OCI-LY7 (cell line): ENCODE measurements at regions not wholly inside any gene's neighbourhood (a gene's known extent, or its start where the extent isn't known, plus 50 kb on each side); places are given as distances from the start of the nearest gene placed in this dataset.

Experiments
- BruUV-seq: library from RNA; stranded (reverse); fragments of 400-500 nt; replicated peaks from 2 replicates; lab custom pipeline; 2021; lab: Mats Ljungman, UMichigan
- CTCF ChIA-PET: fragments of 300-600 bp; sonication (Branson Sonifier 250); formaldehyde crosslinking; loops from one replicate; lab custom pipeline; 2022; ENCODE audit warnings: antibody characterized with exemption; ENCODE audit not compliant: unreplicated experiment; lab: Charles Lee
- POLR2A ChIA-PET: fragments of 300-600 bp; sonication (Branson Sonifier 250); formaldehyde crosslinking; loops from one replicate; lab custom pipeline; 2022; ENCODE audit warnings: antibody characterized with exemption; lab: Charles Lee
- DNase-seq: peaks from one replicate; pipeline ENCODE4 v3.0.0-alpha.2; 2015; ENCODE audit warnings: low spot score
- H2AFZ ChIP-seq: fragments of 200-600 bp; sonication (generic), shearing (Covaris generic); 2 replicates; pipeline ENCODE4 v1.6.1; 2014; ENCODE audit warnings: mild to moderate bottlenecking, antibody characterized with exemption, low read length, moderate library complexity
- H3K27ac ChIP-seq: fragments of 200-600 bp; sonication (generic); 2 replicates; pipeline ENCODE4 v1.5.1; 2014; ENCODE audit warnings: mixed run types, low read depth, mild to moderate bottlenecking, moderate library complexity, low read length, inconsistent platforms; ENCODE audit not compliant: poor library complexity, severe bottlenecking
- H3K36me3 ChIP-seq: fragments of 200-600 bp; sonication (generic); 2 replicates; pipeline ENCODE4 v1.6.1; 2014; ENCODE audit warnings: mild to moderate bottlenecking, antibody characterized with exemption, low read length, moderate library complexity, mixed read lengths; ENCODE audit not compliant: insufficient read depth
- H3K4me1 ChIP-seq: fragments of 200-600 bp; sonication (generic); 2 replicates; pipeline ENCODE4 v1.5.1; 2014; ENCODE audit warnings: mild to moderate bottlenecking, low read length; ENCODE audit not compliant: insufficient read depth, poor library complexity, severe bottlenecking
- H3K4me2 ChIP-seq: fragments of 200-600 bp; sonication (generic); 2 replicates; pipeline ENCODE4 v1.6.1; 2014; ENCODE audit warnings: mild to moderate bottlenecking, low read length
- H3K4me3 ChIP-seq: fragments of 200-600 bp; sonication (generic); 2 replicates; pipeline ENCODE4 v1.5.1; 2014; ENCODE audit warnings: mild to moderate bottlenecking, low read depth, low read length; ENCODE audit not compliant: poor library complexity, severe bottlenecking
- H3K79me2 ChIP-seq: fragments of 200-600 bp; sonication (generic); 2 replicates; pipeline ENCODE4 v1.6.1; 2016; ENCODE audit warnings: low read depth, mild to moderate bottlenecking, low read length, moderate library complexity, mixed read lengths; ENCODE audit not compliant: insufficient read depth
- H3K9me2 ChIP-seq: fragments of 200-600 bp; sonication (generic); 2 replicates; pipeline ENCODE4 v1.6.1; 2016; ENCODE audit warnings: mild to moderate bottlenecking, low read length, mixed read lengths; ENCODE audit not compliant: insufficient read depth
- H3K9me3 ChIP-seq: fragments of 200-600 bp; sonication (generic); 2 replicates; pipeline ENCODE4 v1.6.1; 2014; ENCODE audit warnings: mild to moderate bottlenecking, mixed run types, low read length, mixed read lengths
- H4K20me1 ChIP-seq: fragments of 200-600 bp; sonication (generic); 2 replicates; pipeline ENCODE4 v1.6.1; 2014; ENCODE audit warnings: mild to moderate bottlenecking, antibody characterized with exemption, low read length, moderate library complexity, mixed read lengths; ENCODE audit not compliant: insufficient read depth
- EZH2phosphoT487 ChIP-seq: fragments of 200-600 bp; sonication (generic); IDR thresholded peaks from 2 replicates; pipeline ENCODE4 v1.6.1; 2018; ENCODE audit warnings: low read depth, borderline replicate concordance, mild to moderate bottlenecking, mixed run types, antibody characterized with exemption, low read length, moderate library complexity, mixed read lengths
- intact Hi-C: fragments of 100-400 bp; cut with micrococcal nuclease; formaldehyde crosslinking; loops from one replicate; pipeline ENCODE4 v1.10.0; 2022; ENCODE audit not compliant: unreplicated experiment
- TF ChIP-seq, protein P1 (sequence below): fragments of 200-600 bp; sonication (generic); conservative IDR thresholded peaks from 2 replicates; pipeline ENCODE4 v1.5.1; 2014; ENCODE audit warnings: mild to moderate bottlenecking, antibody characterized with exemption, low read length, moderate library complexity, mixed read lengths

GRCh38 chr5:71830681-71831539 is 111.8 kb downstream of the CARTPT start:
- H2AFZ ChIP-seq: no peak overlapping the region
- intact Hi-C loops: no loop called here
- H3K4me3 ChIP-seq: no peak overlapping the region
- no peaks in the 10 kb centered on the region; the same call in 1 of the 2 replicates for H3K9me3 ChIP-seq
- no peak overlapping the region for H3K4me2 ChIP-seq
- BruUV-seq: no TSS peak
- TF ChIP-seq EZH2phosphoT487: no peak
- TF ChIP-seq, protein P1, sequence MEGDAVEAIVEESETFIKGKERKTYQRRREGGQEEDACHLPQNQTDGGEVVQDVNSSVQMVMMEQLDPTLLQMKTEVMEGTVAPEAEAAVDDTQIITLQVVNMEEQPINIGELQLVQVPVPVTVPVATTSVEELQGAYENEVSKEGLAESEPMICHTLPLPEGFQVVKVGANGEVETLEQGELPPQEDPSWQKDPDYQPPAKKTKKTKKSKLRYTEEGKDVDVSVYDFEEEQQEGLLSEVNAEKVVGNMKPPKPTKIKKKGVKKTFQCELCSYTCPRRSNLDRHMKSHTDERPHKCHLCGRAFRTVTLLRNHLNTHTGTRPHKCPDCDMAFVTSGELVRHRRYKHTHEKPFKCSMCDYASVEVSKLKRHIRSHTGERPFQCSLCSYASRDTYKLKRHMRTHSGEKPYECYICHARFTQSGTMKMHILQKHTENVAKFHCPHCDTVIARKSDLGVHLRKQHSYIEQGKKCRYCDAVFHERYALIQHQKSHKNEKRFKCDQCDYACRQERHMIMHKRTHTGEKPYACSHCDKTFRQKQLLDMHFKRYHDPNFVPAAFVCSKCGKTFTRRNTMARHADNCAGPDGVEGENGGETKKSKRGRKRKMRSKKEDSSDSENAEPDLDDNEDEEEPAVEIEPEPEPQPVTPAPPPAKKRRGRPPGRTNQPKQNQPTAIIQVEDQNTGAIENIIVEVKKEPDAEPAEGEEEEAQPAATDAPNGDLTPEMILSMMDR: no peak
- no peaks in the 10 kb centered on the region for H3K36me3 ChIP-seq
- DNase-seq: no peak
- H3K79me2 ChIP-seq: no peaks in the 10 kb centered on the region
- ChIA-PET CTCF (no interaction called here), POLR2A (interaction anchor here (0.9 kb wide), 1 partner anchor 12 kb away, joined by 3 read pairs; no protein-coding TSS in a partner anchor)
- no peaks in the 10 kb centered on the region for H3K4me1 ChIP-seq
- H4K20me1 ChIP-seq: no peaks in the 10 kb centered on the region
- no peaks in the 10 kb centered on the region for H3K9me2 ChIP-seq
- no peak overlapping the region for H3K27ac ChIP-seq

DNA sequence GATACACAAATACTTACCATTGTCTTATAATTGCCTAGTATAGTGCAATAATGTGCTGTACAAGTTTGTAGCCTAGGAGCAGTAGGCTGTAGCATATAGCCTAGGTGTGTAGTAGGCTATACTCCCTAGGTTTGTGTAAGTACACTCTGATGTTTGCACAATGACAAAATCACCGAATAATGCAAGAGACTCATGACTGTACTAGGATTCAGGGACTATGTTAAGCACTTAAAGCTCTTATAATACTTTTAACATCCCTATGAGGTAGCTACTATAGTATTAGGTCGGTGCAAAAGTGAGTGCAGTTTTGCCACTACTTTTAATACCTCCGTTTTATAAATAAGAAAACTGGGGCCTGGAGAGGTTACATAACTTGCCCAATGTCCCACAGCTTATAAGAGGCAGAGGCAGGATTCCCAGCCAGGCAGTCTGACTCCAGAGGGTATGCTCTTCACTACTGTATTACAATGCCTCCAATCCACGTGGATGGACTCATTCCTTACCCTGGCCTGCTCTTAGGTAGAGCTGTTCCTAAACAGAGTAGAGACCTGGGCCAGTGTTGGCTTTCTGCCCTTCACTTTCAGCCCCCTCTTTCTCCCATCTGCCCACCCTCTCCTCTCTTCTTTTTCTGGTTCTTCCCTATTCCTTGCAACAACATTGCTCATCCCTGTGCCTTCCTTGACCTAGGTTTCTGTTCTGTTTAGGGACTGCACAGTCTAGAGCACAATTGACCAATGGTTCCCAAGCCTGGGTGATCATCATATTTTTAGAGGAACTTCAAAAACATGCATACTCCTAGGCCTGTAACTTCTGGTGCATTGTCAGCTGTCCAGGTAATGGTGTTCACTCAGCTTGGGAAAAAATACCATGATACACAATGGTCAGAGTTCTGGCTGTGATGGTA is 114.0 kb downstream of the CARTPT start:
- H3K4me3 ChIP-seq: no peak overlapping the region
- CTCF ChIA-PET: no interaction called here
- H3K36me3 ChIP-seq: no peaks in the 10 kb centered on the region

More for the DNA sequence above, 114.0 kb downstream of the CARTPT start:
- Histone ChIP-seq H3K4me2 (no peak overlapping the region), H3K79me2 (no peaks in the 10 kb centered on the region), H3K4me1 (no peaks in the 10 kb centered on the region), H3K9me2 (no peaks in the 10 kb centered on the region), H2AFZ (no peak overlapping the region), H3K9me3 (no peaks in the 10 kb centered on the region), H3K27ac (no peak overlapping the region), H4K20me1 (no peaks in the 10 kb centered on the region)
- TF ChIP-seq, protein P1: no peak
- no peak for TF ChIP-seq EZH2phosphoT487
- no TSS peak for BruUV-seq
- no peak for DNase-seq
- POLR2A ChIA-PET: interaction anchor here (0.7 to 0.8 kb wide), 3 partner anchors 14 to 316 kb away, joined by 3 read pairs; no protein-coding TSS in a partner anchor
- intact Hi-C loops: no loop called here
